GM21423 (cell line): ENCODE measurements at regions not wholly inside any gene's neighbourhood (a gene's known extent, or its start where the extent isn't known, plus 50 kb on each side); places are given as distances from the start of the nearest gene placed in this dataset.
A peak's percentile ranks its signal among the peaks of the same experiment; 100 is the strongest.

Experiments
- ATAC-seq: cut with Tn5 transposase; IDR thresholded peaks from one replicate; pipeline ENCODE4 v1.9.1; 2021; ENCODE audit warnings: mild to moderate bottlenecking, moderate library complexity; ENCODE audit not compliant: unreplicated experiment

GRCh38 chr3:23019596-23020300 lies 183.4 kb upstream of the UBE2E2 start:
- ATAC-seq = no peak

DNA sequence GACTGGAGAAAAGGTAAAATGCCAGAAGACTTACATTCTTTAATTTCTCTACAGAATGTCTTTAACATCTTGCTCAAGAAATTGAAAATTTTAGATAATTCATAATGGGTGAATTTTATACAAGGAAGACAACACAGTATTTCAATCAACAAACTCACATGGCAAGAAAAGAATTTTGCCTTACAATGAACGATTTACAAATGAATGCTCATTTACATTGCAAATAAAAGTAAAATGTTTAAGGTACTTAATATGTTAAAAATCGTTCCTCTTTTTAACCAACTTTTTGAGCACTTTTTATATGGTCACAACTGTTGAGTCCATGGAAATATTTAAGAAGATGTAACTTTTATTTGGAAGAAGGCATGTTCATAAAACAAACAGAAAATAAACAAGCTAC lies 174.8 kb upstream of the UBE2E2 start:
- ATAC-seq = no peak

DNA sequence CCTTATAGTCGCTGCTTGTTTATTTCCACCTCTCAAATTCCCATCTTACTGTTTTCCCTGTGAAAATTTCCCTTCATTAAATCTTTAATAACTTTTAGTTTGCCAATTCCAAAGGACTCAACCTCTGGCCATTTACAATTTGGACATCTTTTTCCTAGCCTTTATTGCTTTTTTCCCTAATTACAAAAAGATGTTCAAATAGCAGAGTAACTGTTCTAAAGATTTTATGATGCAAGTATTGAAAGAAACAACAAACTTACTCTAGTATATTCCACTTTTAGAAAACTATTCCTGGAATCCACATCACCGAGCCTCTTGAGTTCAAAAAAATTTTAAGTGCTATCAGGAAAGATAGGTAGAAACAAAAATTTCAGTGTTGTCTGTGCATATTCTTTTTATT lies 174.1 kb upstream of the UBE2E2 start:
- no peak for ATAC-seq

DNA sequence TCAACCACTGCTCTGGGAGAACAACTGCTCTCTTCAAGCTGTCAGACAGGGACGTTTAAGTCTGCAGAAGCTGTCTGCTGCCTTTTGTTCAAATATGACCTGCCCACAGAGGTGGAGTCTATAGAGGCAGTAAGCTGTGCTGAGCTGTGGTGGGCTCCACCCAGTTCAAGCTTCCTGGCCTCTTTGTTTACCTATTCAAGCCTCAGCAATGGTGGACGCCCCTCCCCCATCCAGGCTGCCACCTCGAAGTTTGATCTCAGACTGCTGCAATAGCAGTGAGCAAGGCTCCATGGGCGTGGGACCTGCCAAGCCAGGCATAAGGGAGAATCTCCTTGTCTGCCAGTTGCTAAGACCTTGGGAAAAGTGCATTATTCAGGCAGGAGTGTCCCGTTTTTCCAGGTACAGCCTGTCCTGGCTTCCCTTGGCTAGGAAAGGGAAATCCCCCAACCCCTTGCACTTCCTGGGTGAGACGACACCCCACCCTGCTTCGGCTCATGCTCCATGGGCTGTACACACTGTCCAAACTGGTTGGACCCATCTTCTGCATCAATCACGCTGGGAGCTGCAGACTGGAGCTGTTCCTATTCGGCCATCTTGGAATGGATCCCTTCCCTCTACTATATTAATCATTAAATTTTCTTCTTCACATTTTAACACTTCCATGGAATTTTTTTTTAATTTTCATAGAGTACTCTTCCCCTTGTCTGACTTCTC lies 167.0 kb upstream of the UBE2E2 start:
- ATAC-seq = no peak

- peak; percentile 74 for ATAC-seq
Observed at GRCh38 chr3:23036728-23037127, 166.4 kb upstream of the UBE2E2 start.

- no peak for ATAC-seq
Observed at GRCh38 chr3:23038471-23038870, 164.7 kb upstream of the UBE2E2 start.

- ATAC-seq = no peak
Observed at GRCh38 chr3:23041918-23042696, 161.0 kb upstream of the UBE2E2 start.

DNA sequence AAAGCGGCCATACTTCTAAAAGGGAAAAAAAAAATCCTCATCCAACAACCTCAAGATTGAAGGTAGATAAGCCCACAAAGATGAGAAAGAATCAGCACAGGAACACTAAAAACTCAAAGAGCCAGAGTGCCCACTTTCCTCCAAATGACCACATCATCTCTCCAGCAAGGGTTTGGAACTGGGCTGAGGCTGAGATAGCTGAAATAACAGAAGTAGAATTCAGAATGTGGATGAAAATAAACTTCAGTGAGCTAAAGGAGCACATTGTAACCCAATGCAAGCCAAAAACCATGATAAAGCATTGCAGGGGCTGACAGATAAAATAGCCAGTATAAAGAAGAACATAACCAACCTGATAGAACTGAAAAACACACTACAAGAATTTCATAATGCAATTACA lies 158.7 kb upstream of the UBE2E2 start:
- ATAC-seq = no peak

DNA sequence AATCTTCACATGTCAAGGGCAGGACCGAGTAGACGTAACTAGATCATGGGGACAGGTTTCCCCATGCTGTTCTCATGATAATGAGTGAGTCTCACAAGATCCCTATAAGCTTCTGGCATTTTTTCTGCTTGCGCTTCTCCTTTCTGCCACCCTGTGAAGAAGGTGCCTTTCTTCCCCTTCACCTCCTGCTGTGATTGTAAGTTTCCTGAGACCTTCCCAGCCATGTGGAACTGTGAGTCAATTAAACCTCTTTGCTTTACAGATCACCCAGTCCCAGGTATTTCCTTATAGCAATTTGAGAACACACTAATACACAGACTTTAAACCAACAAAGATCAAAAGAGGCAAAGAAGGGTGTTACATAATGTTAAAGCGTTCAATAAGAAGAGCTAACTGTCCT lies 156.6 kb upstream of the UBE2E2 start:
- no peak for ATAC-seq

DNA sequence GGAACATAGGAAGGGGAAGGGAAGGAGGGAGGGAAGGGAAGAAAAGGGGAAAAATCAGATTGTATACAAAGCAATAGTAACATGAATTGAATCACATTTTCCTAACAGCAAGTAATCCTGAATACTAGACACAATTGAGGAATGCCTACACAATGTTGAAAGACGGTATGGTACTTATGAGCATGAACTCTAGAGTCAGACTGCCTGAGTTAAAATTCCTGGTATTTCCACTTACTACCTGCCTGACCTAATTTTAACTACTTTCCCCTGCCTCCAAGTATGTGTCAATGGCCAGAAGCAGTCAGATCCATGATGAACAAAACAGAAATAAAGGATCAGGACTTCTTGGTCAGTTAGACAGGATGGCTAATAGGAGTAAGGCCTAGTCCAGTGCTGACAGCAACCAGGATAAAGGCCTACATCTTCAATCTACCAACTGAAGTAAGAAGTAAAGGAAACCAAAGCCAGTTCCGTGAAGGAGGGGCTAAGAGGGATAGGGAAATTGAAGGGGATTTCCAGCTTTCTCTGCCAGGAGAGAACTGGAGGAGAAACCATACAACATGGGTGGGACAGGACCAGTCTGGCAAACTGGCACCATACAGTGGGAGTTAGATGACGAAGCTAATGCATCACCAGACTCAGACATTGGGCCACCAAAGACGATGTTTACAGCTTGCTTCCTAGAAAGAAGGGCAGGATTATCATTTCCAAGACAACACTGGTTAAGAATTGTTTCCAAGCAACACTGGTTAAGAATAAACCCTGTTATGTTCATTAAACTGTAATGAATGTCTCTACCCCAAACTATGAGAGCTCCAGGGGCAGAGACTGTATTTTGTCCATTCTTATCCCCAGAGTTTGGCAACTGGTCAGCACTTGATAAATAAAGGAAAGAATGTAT lies 151.6 kb upstream of the UBE2E2 start:
- no peak for ATAC-seq

GRCh38 chr3:23052208-23052607 lies 150.9 kb upstream of the UBE2E2 start:
- ATAC-seq = no peak

GRCh38 chr3:23052620-23053019 lies 150.5 kb upstream of the UBE2E2 start:
- no peak for ATAC-seq

- ATAC-seq = peak; percentile 62
Observed at GRCh38 chr3:23055733-23056376, 147.3 kb upstream of the UBE2E2 start.

- ATAC-seq = no peak
Observed at GRCh38 chr3:23062582-23062981, 140.5 kb upstream of the UBE2E2 start.

- no peak for ATAC-seq
Observed at GRCh38 chr3:23062982-23063381, 140.1 kb upstream of the UBE2E2 start.

GRCh38 chr3:23067116-23067515 lies 136.0 kb upstream of the UBE2E2 start:
- ATAC-seq = no peak

- ATAC-seq = no peak
Observed at GRCh38 chr3:23068016-23068728, 135.0 kb upstream of the UBE2E2 start.

- peak; percentile 19 for ATAC-seq
Observed at GRCh38 chr3:23071296-23071695, 131.8 kb upstream of the UBE2E2 start.

DNA sequence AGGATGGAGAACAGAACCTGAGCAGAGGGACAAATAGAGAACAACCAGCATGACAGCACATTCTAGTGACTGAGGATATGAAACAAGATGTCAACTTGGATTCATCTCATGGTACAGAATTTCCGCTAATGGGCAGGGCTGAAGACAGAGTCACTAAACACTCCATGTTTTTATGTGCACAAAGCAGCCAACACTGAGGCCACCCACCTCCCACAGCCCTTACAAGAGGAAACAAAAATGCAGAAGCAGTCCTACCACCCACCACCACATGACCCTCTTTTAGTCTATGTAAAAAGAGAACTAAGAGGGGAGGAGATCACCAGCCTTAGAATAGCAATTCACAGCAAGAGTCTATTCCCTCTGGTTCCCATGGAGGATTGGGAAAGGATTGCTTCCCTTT lies 131.4 kb upstream of the UBE2E2 start:
- ATAC-seq = peak; percentile 64

GRCh38 chr3:23072693-23073092 lies 130.4 kb upstream of the UBE2E2 start:
- ATAC-seq = no peak
